Ecto neural progenitor cell (in vitro differentiated cells): ENCODE measurements at regions not wholly inside any gene's neighbourhood (a gene's known extent, or its start where the extent isn't known, plus 50 kb on each side); places are given as distances from the start of the nearest gene placed in this dataset.
"Not testable (repeated sequence)": the region's sequence is repeated elsewhere in the genome, so short reads cannot be mapped to it uniquely, and the experiment has no call there.

Source experiments
- DNase-seq: peaks from one replicate; pipeline ENCODE4 v3.0.0-alpha.2; 2018; ENCODE audit warnings: low spot score

GRCh38 chr3:124636101-124636862, 94.0 kb upstream of the UMPS start:
- DNase-seq, result no peak

GRCh38 chr3:124636863-124637296, 93.4 kb upstream of the UMPS start:
- no peak for DNase-seq

GRCh38 chr3:124639406-124640237, 90.6 kb upstream of the UMPS start:
- DNase-seq, result no peak

GRCh38 chr3:124640635-124641306, 89.5 kb upstream of the UMPS start:
- DNase-seq, result no peak

- DNase-seq, result no peak
Observed at GRCh38 chr3:124643453-124643852, 86.8 kb upstream of the UMPS start.

- DNase-seq, result not testable (repeated sequence)
Observed at GRCh38 chr3:124646186-124646585, 84.1 kb upstream of the UMPS start.

- DNase-seq, result no peak
Observed at GRCh38 chr3:124648551-124648950, 81.7 kb upstream of the UMPS start.

- no peak for DNase-seq
Observed at GRCh38 chr3:124650798-124651197, 79.5 kb upstream of the UMPS start.

GRCh38 chr3:124651416-124651815, 78.8 kb upstream of the UMPS start:
- DNase-seq, result not testable (repeated sequence)

GRCh38 chr3:124652009-124652408, 78.2 kb upstream of the UMPS start:
- DNase-seq, result no peak

GRCh38 chr3:124653071-124653796, 77.0 kb upstream of the UMPS start:
- no peak for DNase-seq

- DNase-seq, result no peak
Observed at GRCh38 chr3:124653797-124654469, 76.3 kb upstream of the UMPS start.

GRCh38 chr3:124654470-124654845, 75.8 kb upstream of the UMPS start:
- DNase-seq, result no peak

- no peak for DNase-seq
Observed at GRCh38 chr3:124656531-124656930, 73.7 kb upstream of the UMPS start.

- no peak for DNase-seq
Observed at GRCh38 chr3:124657138-124657537, 73.1 kb upstream of the UMPS start.

- no peak for DNase-seq
Observed at GRCh38 chr3:124658270-124658669, 72.0 kb upstream of the UMPS start.

- no peak for DNase-seq
Observed at GRCh38 chr3:124659175-124659574, 71.1 kb upstream of the UMPS start.

GRCh38 chr3:124660599-124660998, 69.7 kb upstream of the UMPS start:
- no peak for DNase-seq

- no peak for DNase-seq
Observed at GRCh38 chr3:124663690-124664089, 66.6 kb upstream of the UMPS start.

GRCh38 chr3:124664804-124665203, 65.4 kb upstream of the UMPS start:
- no peak for DNase-seq

GRCh38 chr3:124666067-124666466, 64.2 kb upstream of the UMPS start:
- no peak for DNase-seq

- no peak for DNase-seq
Observed at GRCh38 chr3:124669470-124669869, 60.8 kb upstream of the UMPS start.
